Neuron (in vitro differentiated cells): ENCODE measurements at regions not wholly inside any gene's neighbourhood (a gene's known extent, or its start where the extent isn't known, plus 50 kb on each side); places are given as distances from the start of the nearest gene placed in this dataset.

ENCODE experiments used
- H2AFZ ChIP-seq: one replicate; pipeline ENCODE4 v1.6.1; 2013; ENCODE audit warnings: low read depth, mild to moderate bottlenecking, inconsistent platforms, low read length, moderate library complexity
- H3K27me3 ChIP-seq: one replicate; pipeline ENCODE4 v1.6.1; 2013; ENCODE audit warnings: low read length; ENCODE audit not compliant: insufficient read depth
- H3K36me3 ChIP-seq: one replicate; pipeline ENCODE4 v1.6.1; 2013; ENCODE audit warnings: low read length; ENCODE audit not compliant: insufficient read depth
- H3K4me1 ChIP-seq: one replicate; pipeline ENCODE4 v1.6.1; 2013; ENCODE audit warnings: low read length; ENCODE audit not compliant: insufficient read depth
- H3K4me3 ChIP-seq: 2 replicates; pipeline ENCODE4 v1.5.1; 2013; ENCODE audit warnings: mild to moderate bottlenecking, low read length, moderate library complexity
- H3K9me3 ChIP-seq: one replicate; pipeline ENCODE4 v1.6.1; 2013; ENCODE audit warnings: low read length

DNA sequence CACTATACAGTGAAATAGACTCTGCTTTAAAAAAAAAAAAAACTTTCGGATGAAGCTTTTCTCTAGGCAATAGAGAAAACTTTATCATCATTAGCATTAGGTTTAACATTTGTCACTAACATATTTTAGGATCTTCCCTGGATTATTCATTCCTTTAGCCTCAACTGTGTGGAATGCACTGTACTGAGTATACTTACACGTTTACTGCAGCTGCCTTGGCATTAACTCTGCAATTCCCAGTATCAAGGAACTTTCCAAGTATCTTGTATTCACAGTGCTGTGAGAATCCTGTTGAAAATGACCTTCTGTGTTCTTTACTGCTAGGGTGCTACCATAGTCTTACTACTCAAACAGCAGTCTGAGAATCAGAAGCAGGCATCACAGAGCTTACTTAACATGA is 328.2 kb upstream of the COL3A1 start:
- no peaks in the 10 kb centered on the region for H3K27me3 ChIP-seq
- no peaks in the 10 kb centered on the region for H3K36me3 ChIP-seq
- no peak overlapping the region for H3K4me3 ChIP-seq
- no peaks in the 10 kb centered on the region for H3K4me1 ChIP-seq
- H3K9me3 ChIP-seq: no peaks in the 10 kb centered on the region
- H2AFZ ChIP-seq: no peak overlapping the region

DNA sequence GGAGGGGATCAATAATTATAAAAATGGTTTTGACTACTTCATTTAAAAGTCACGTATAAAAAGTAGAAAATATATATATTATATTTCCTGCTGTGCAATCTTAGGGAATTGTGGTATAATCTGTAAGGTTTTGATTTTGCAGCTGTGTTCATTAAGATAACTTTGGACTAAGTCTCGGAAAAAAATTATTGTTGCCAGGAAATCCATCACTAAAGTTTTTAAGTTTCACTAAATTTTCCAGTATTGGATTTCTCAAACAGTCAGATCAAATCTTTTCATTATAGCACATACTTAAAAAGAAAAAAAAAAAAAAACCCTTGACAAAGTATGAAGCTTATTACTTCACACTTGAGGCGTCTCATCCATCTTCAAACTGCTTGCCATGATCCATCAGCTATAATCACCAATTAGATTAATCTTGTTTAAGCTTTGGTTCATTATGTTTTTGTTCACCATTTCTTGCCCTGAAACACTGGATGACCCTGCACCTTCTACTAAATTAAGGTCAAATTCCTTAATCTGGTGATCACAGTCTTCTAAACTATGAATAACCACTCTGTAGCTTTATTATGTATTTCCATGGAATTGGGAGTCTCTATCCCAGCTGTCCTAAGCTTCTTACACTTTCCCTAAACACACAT is 326.6 kb upstream of the COL3A1 start:
- H2AFZ ChIP-seq: no peak overlapping the region
- H3K9me3 ChIP-seq: no peaks in the 10 kb centered on the region
- H3K4me3 ChIP-seq: no peak overlapping the region
- no peaks in the 10 kb centered on the region for H3K4me1 ChIP-seq
- no peaks in the 10 kb centered on the region for H3K36me3 ChIP-seq
- no peaks in the 10 kb centered on the region for H3K27me3 ChIP-seq

DNA sequence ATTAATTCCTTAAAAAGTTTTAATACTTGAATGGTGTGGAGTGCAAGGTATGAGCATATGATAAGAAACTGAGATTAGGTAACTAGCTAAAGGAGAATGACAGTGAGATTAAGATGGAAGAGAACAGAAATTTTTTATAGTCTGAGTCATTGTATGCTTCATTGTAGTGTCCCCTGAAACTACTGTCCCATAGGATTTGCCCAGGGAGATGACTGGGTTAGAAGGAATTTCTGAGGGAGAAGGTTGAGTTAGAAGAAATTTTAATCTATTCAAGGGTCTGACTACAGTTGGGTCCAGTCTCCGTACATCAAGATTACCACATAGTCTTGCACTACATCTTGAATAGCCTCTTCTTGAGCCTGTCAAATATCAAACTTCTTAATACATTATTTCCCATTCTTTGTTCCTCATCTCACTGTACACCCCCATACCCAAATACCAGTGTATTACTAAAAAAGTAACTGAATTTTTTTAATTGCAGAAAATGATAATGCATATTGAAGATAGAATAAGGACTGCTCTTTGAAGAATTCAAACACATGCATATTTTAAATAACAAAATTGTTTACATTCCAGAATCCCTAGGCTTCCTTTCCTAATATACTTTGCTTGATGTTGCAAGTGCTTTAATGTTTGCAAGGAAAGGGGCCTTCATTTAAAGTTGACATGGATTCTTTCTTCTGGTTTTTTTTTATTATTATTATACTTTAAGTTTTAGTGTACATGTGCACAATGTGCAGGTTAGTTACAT is 314.3 kb upstream of the COL3A1 start:
- no peaks in the 10 kb centered on the region for H3K4me1 ChIP-seq
- no peak overlapping the region for H3K4me3 ChIP-seq
- H3K27me3 ChIP-seq: no peaks in the 10 kb centered on the region
- H3K9me3 ChIP-seq: no peaks in the 10 kb centered on the region
- H2AFZ ChIP-seq: no peak overlapping the region
- H3K36me3 ChIP-seq: no peaks in the 10 kb centered on the region

DNA sequence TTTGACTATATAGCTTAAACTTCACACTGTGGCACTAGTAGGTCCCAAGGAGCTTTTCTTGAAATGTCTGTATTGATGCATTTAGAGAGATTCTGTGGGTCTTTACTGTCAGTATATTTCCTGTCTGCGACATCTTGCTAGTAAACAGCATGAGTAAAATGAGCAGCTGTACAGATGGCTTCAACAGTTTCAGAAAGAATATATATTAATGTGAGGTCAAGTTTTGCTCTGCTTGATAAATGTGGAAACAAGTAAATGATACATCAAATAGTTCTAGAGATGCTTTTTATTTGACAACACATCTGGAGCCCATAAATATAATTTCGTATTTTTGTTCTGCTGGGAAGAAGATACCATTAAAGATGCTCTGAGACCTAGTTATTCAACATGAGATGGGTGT is 310.9 kb upstream of the COL3A1 start:
- Histone ChIP-seq H3K27me3 (no peaks in the 10 kb centered on the region), H3K9me3 (no peaks in the 10 kb centered on the region), H2AFZ (no peak overlapping the region), H3K36me3 (no peaks in the 10 kb centered on the region), H3K4me3 (no peak overlapping the region), H3K4me1 (peaks cover 5% of the 10 kb centered on the region)

DNA sequence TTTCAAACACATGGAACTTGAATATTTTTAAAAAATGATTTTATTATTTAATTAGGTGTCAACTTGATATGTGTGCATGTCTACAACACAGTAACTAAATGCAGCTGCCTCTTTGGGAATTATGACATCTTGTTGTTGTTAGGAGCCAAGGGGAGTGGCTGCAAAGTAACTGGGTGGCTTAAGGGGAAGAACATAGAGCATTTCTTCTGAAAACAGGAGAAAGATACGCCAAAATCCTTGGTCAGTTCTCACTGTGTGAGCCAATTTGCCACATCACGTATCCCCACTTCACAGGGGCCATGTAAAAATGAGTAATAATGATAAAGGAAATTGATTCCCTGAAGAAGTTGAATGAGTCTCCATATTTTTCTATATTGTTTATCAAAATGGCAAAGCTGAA is 309.8 kb upstream of the COL3A1 start:
- H3K4me1 ChIP-seq: peaks cover 5% of the 10 kb centered on the region
- H3K9me3 ChIP-seq: no peaks in the 10 kb centered on the region
- no peak overlapping the region for H3K4me3 ChIP-seq
- no peaks in the 10 kb centered on the region for H3K36me3 ChIP-seq
- H3K27me3 ChIP-seq: no peaks in the 10 kb centered on the region
- no peak overlapping the region for H2AFZ ChIP-seq

DNA sequence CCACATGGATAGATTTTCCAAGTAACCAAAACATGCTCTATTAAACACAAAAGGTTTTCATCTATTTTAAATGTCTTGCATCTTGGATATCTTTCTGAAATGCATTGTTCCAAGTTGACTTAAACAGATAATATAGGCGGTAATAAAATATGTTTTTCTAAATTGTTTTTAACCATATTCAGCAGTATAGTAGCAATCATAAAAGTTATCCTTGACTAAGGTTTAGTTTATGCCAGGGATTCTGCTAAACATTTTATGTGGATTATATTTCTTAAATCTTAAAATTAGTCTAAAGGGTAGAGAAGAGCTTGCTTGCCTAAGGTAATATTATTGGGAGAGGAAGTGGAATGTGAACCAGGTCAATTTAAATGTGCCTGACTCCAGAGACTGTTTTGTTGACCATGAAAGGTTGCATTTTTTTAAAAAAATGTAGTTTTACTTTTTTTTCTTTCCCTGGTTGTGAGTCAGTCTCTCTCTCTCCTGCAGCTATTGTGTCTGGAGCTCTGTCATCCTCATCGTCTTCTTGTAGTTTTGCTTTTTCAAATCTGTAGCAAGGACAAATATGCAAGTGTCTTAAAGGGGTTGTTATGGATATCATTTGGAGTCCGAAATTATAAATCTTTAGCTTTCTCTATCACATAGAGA is 309.1 kb upstream of the COL3A1 start:
- Histone ChIP-seq H3K27me3 (no peaks in the 10 kb centered on the region), H3K36me3 (no peaks in the 10 kb centered on the region), H2AFZ (peak overlapping the region; percentile 28), H3K4me1 (peaks cover 5% of the 10 kb centered on the region), H3K9me3 (no peaks in the 10 kb centered on the region), H3K4me3 (no peak overlapping the region)

DNA sequence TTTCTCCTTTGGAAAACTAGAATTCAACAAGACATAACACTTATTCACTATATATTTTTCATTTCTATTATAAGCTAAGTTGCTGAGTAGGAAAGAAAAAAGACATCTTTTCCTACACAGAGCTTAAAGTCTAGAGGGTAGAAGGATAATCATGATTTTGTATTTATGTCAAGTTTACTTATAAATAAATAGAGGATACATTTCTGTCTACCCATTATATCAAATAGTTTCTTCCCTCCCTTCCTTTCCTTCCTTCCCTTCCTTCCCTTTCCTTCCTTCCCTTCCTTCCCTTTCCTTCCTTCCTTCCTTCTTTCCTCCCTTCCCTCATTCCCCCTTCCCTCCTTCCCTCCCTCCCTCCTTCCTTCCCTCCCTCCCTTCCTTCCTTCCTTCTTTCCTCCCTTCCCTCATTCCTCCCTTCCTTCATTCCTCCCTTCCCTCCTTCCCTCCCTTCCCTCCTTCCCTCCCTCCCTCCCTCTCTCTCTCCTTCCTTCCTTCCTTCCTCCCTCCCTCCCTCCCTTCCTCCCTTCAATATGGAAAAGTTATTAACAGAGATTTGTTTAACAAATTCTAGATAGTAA is 308.4 kb upstream of the COL3A1 start:
- Histone ChIP-seq H3K27me3 (no peaks in the 10 kb centered on the region), H3K9me3 (no peaks in the 10 kb centered on the region), H3K36me3 (no peaks in the 10 kb centered on the region), H3K4me3 (no peak overlapping the region), H2AFZ (no peak overlapping the region), H3K4me1 (peaks cover 5% of the 10 kb centered on the region)

DNA sequence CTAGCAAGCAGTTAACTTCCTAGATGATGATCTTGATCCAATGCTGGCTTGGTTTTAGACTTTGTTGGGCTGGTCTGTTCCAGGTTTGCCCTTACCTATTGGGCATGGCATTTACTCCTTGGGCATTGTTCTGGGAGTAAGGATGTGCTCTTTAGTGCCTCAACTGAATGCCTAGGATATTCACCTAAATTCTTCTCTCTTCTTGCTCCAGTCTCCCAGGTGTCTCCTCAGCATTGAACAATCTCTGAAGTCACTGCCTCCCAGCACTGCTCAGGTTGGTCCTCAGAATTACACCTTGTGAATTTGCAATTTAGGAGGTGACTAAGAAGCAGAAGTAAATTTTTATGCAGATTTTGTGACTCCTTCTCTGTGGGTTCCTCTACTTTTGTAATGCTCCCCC is 307.7 kb upstream of the COL3A1 start:
- H3K4me3 ChIP-seq: no peak overlapping the region
- H3K36me3 ChIP-seq: no peaks in the 10 kb centered on the region
- peaks cover 5% of the 10 kb centered on the region for H3K4me1 ChIP-seq
- no peaks in the 10 kb centered on the region for H3K9me3 ChIP-seq
- H2AFZ ChIP-seq: no peak overlapping the region
- H3K27me3 ChIP-seq: no peaks in the 10 kb centered on the region

DNA sequence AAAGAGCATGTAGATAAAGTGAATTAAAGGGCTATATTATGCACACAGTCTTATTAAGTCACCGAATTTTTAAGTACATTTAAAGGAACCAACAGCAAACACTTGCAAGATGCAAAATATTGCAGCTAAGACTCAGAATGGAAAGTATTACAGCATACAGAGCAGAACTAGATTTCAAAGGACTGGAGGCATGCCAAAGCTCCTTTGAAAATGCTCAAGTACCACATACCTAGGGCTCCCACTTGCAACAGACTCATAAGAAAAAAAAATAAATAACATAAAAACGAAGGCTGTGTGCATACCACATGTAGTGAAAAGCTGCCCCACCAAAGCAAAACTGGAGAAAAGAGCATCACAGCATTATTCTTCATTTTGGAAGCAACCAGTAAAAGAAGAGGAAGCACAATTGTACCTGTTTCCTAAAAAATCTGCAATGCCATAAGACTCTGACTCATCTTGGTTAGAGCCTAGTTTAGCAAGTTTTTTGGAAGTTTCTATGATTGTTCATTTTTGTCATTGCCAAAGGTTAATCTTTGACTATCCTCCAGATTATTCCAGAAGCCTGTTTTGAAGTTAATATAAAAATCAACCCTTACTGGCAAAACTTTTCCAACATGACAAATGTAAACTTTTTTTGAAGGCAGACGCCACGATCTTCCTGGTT is 306.0 kb upstream of the COL3A1 start:
- Histone ChIP-seq H3K27me3 (no peaks in the 10 kb centered on the region), H3K4me1 (peaks cover 5% of the 10 kb centered on the region), H3K9me3 (no peaks in the 10 kb centered on the region), H3K4me3 (no peak overlapping the region), H3K36me3 (no peaks in the 10 kb centered on the region), H2AFZ (no peak overlapping the region)

DNA sequence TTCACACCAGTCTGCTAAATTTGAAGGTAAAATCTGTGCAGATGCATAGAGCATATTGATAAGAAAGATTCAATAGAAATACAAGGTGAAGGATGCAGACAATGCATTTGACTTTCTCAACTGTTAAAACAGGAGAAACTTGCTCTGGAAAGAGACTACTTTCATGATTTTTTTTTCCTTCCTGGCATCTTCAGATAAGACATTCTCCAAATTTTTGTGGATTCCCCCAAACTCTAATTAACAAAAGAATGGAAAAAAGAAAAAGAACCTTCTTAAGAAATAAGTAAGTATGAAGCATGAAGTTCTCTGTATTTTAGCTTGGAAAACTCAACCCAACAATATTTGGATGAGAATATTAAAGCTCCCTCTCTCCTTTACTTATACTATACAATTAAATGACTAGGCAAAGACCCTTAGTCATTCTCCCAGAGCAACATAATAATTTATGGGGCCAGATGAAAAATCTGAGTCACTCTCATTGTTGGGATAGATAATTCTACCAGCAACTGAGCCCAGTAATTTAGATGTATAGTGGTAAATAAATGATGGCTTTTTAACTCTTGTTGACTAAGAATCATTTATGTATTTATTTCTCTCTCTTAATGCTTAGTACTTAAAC is 298.7 kb upstream of the COL3A1 start:
- Histone ChIP-seq H2AFZ (no peak overlapping the region), H3K9me3 (no peaks in the 10 kb centered on the region), H3K36me3 (no peaks in the 10 kb centered on the region), H3K4me3 (no peak overlapping the region), H3K27me3 (no peaks in the 10 kb centered on the region), H3K4me1 (no peaks in the 10 kb centered on the region)

DNA sequence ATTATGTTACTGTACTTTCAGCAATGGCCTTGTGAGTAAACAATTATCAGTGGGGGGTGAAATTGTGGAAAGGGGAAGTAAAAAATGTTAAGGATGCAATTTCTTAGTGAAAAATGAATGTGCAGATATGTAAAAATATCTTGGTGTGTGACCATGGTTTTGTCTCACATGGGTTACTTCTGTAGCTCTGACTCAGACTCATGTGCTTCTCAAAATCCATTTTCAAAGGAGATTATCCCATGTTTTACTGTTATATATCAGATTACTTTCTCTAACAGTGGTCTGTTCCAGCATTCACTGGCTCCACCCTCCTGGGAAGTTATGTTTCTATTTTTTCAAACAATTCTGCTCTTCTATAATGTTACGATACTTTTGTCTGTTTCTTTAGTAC is 298.2 kb upstream of the COL3A1 start:
- Histone ChIP-seq H3K9me3 (no peaks in the 10 kb centered on the region), H3K27me3 (no peaks in the 10 kb centered on the region)

DNA sequence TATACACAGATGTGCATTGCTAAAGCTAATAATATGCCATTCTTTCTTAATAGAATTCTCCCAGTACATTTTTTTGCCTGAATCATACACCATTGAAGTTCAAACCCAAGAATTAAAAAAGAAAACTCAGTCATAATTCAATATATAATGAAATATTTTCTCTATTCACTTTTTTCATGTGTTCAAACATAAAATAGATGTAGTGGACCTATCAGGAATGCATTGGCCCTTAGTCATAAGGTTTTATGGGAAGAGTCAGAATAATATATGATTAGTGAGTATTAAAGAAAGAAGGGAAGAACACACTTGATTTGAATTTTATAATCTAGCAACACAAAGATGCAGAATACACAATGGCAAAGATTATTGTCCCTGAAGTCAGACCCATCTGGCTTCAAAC is 297.0 kb upstream of the COL3A1 start:
- H2AFZ ChIP-seq: no peak overlapping the region
- H3K9me3 ChIP-seq: no peaks in the 10 kb centered on the region
- no peaks in the 10 kb centered on the region for H3K27me3 ChIP-seq
- no peaks in the 10 kb centered on the region for H3K4me1 ChIP-seq
- no peak overlapping the region for H3K4me3 ChIP-seq
- H3K36me3 ChIP-seq: no peaks in the 10 kb centered on the region

More for the DNA sequence above, 298.2 kb upstream of the COL3A1 start:
- Histone ChIP-seq H2AFZ (no peak overlapping the region), H3K4me1 (no peaks in the 10 kb centered on the region), H3K36me3 (no peaks in the 10 kb centered on the region), H3K4me3 (no peak overlapping the region)
